Psoas muscle (tissue), 7 donors: ENCODE measurements at regions not wholly inside any gene's neighbourhood (a gene's known extent, or its start where the extent isn't known, plus 50 kb on each side); places are given as distances from the start of the nearest gene placed in this dataset.

Source experiments
- ATAC-seq, 4 donors: fragments of 200-7000 bp; cut with Tn5 transposase; one replicate each; pipeline ENCODE4 v1.9.1; 2020; ENCODE audit warnings: moderate library complexity in 3 of 4, mild to moderate bottlenecking in 2 of 4
- DNase-seq, 2 donors: peaks; one replicate each; pipeline ENCODE4 v3.0.0-alpha.2; 2020
- H3K27ac ChIP-seq: fragments of 200-600 bp; one replicate; pipeline ENCODE4 v1.8.0; 2022
- H3K27me3 ChIP-seq, 3 donors: fragments of 200-600 bp in 1 of 3; one replicate each; pipeline versions ENCODE4 v1.6.1 to v1.8.0; 2013 to 2022; ENCODE audit warnings: low read length in 2 of 3, mild to moderate bottlenecking in 2 of 3, moderate library complexity in 1 of 3; ENCODE audit not compliant: insufficient read depth in 3 of 3
- H3K36me3 ChIP-seq, 2 donors: fragments of 200-600 bp in 1 of 2; one replicate each; pipeline versions ENCODE4 v1.6.1 to v1.8.0; 2013 to 2022; ENCODE audit warnings: low read depth in 1 of 2, mild to moderate bottlenecking in 1 of 2, moderate library complexity in 1 of 2; ENCODE audit not compliant: insufficient read depth in 1 of 2
- H3K4me1 ChIP-seq: fragments of 200-600 bp; one replicate; pipeline ENCODE4 v1.8.0; 2022
- H3K4me3 ChIP-seq: fragments of 200-600 bp; one replicate; pipeline ENCODE4 v1.8.0; 2022; ENCODE audit warnings: mild to moderate bottlenecking
- H3K9me3 ChIP-seq: fragments of 200-600 bp; one replicate; pipeline ENCODE4 v1.8.0; 2022
- WGBS, 3 donors: extraction: QIAGEN DNeasy Blood & Tissue Kit; methylation state at CpG; one replicate each; pipeline versions ENCODE4 v1.1.6 to v1.1.7; 2013; 5-methylcytosine and 5-hydroxymethylcytosine counted together
- intact Hi-C, 2 donors: fragments of 100-400 bp; cut with DNase I; formaldehyde crosslinking; loops; one replicate each; pipeline versions ENCODE4 v1.11.0 to v1.14.2; 2022
- TF ChIP-seq, protein P1 (sequence below): fragments of 200-600 bp; IDR thresholded peaks from one replicate; pipeline ENCODE4 v1.8.0; 2022; ENCODE audit warnings: antibody characterized with exemption
- donor health status: healthy with polysubstance abuse.
- donor health status: DM: no; HTN: no; CAD: no; lungs with moderate emphysema.
- donor health status: Bipolar disorder and iron deficiency.
- donor health status: healthy.
- donor health status: DM: yes; HTN: yes; CAD: no.
- donor health status: DM: no; HTN: no; CAD: no.
- donor health status: DM: yes; HTN: yes; CAD: no.

DNA sequence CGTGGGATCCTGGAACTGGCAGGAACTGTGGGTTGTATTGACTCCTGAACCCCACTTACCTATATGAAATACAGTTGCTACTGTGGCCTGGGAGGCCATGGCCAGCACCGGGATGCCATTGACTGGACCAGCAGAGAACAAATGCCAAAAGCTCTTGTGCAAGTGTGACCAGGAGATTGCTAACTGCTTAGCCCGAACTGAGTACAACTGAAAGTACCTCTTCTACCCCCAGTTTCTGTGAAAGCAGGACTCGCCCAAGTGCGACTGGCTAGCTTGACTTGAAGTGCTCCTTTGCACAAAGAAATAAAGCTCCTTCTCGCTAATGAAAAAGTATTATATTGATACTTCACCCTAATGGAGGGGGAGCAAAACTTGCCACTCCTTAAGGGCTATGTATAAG is 101.3 kb upstream of the ATP11B start:
- DNase-seq (no peak), ATAC-seq (no peak)
- intact Hi-C loops, result no loop called here
- H3K4me1 ChIP-seq, result no peaks in the 10 kb centered on the region
- WGBS, 3 donors, result 84 to 91% (median 84%) methylated on average over 6 of the region's 6 CpGs
- H3K36me3 ChIP-seq, result no peaks in the 10 kb centered on the region
- H3K4me3 ChIP-seq, result no peak overlapping the region
- TF ChIP-seq, protein P1, sequence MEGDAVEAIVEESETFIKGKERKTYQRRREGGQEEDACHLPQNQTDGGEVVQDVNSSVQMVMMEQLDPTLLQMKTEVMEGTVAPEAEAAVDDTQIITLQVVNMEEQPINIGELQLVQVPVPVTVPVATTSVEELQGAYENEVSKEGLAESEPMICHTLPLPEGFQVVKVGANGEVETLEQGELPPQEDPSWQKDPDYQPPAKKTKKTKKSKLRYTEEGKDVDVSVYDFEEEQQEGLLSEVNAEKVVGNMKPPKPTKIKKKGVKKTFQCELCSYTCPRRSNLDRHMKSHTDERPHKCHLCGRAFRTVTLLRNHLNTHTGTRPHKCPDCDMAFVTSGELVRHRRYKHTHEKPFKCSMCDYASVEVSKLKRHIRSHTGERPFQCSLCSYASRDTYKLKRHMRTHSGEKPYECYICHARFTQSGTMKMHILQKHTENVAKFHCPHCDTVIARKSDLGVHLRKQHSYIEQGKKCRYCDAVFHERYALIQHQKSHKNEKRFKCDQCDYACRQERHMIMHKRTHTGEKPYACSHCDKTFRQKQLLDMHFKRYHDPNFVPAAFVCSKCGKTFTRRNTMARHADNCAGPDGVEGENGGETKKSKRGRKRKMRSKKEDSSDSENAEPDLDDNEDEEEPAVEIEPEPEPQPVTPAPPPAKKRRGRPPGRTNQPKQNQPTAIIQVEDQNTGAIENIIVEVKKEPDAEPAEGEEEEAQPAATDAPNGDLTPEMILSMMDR, result no peak
- no peak overlapping the region for H3K27ac ChIP-seq
- no peaks in the 10 kb centered on the region for H3K9me3 ChIP-seq
- H3K27me3 ChIP-seq, result peaks cover 0 to 3% (median 3%) of the 10 kb centered on the region in 3 donors

DNA sequence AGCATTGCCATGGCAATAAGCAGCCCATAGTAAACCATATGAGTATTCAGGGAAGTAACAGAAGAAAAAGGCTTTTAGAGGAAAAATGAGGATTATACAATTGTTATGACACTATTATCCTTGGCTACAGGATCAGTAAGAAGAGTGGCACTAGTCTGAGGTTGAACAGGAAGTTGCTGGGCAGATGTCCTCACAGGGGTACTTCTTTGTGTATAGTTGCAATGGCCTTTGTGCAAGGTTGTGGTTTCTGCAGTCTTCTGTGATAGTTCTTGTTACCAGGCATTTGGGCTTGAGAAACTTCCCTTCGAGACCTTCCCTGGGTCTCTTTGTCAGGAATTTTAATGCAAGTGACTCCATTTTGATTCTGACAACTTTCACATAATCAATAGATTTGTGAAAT is 100.6 kb upstream of the ATP11B start:
- no peak overlapping the region for H3K4me3 ChIP-seq
- H3K4me1 ChIP-seq, result no peaks in the 10 kb centered on the region
- H3K9me3 ChIP-seq, result no peaks in the 10 kb centered on the region
- no peak for DNase-seq
- H3K27ac ChIP-seq, result no peak overlapping the region
- no peak for ATAC-seq
- WGBS, 3 donors, result 81 to 95% (median 86%) methylated on average over 1 of the region's 1 CpG
- peaks cover 0 to 3% (median 3%) of the 10 kb centered on the region in 3 donors for H3K27me3 ChIP-seq
- no peaks in the 10 kb centered on the region for H3K36me3 ChIP-seq
- intact Hi-C loops, result no loop called here
- TF ChIP-seq, protein P1, result no peak

DNA sequence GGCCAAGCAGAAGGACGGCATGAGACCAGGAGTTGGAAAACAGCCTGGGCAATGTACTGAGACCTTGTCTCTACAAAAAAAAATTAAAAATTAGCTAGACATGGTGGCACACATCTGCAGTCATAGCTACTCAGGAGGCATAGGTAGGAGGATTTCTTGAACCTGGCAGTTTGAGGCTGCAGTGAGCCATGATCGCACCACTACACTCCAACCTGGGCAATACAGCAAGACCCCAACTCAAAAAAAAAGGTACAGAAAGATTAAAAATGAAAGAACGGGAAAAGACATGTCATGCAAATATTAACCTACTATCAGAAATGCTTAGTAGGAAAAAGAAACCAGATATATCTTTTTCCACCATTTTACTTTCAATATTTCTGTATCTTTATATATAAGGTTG is 99.6 kb upstream of the ATP11B start:
- H3K4me3 ChIP-seq, result no peak overlapping the region
- H3K27me3 ChIP-seq, result peaks cover 0 to 3% (median 3%) of the 10 kb centered on the region in 3 donors
- TF ChIP-seq, protein P1, result no peak
- no peaks in the 10 kb centered on the region for H3K36me3 ChIP-seq
- no peak for ATAC-seq
- H3K4me1 ChIP-seq, result no peaks in the 10 kb centered on the region
- WGBS, 3 donors, result 82 to 86% (median 84%) methylated on average over 3 of the region's 3 CpGs
- no peak for DNase-seq
- no peaks in the 10 kb centered on the region for H3K9me3 ChIP-seq
- no peak overlapping the region for H3K27ac ChIP-seq
- intact Hi-C loops, result no loop called here

DNA sequence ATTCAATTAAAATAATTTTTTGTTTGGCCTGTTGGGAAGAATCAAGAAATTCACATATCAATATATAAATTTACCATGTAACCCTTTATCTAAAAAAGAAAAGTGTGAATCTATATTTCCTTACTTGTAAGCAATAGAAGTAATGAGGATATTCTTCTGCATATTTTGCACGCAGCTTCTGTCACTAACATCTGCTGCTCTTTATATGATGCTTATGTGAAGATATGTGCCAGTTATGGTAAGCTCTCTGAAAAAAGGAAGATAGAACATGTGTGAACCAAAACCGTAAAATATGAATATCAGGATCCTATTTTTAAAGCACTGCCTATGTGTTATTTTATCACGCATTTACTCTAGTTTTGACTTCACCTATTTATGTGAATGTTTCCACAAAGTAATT is 96.4 kb upstream of the ATP11B start:
- Histone ChIP-seq H3K27me3 (peaks cover 0 to 3% (median 3%) of the 10 kb centered on the region in 3 donors), H3K4me3 (no peak overlapping the region)
- 66 to 68% (median 68%) methylated on average over 3 of the region's 3 CpGs for WGBS, 3 donors

More for the DNA sequence above, 96.4 kb upstream of the ATP11B start:
- TF ChIP-seq, protein P1, result no peak
- H3K36me3 ChIP-seq, result no peaks in the 10 kb centered on the region
- intact Hi-C loops, result no loop called here
- no peak overlapping the region for H3K27ac ChIP-seq
- ATAC-seq (no peak), DNase-seq (no peak)
- no peaks in the 10 kb centered on the region for H3K4me1 ChIP-seq
- no peaks in the 10 kb centered on the region for H3K9me3 ChIP-seq
